Upper lobe of left lung (tissue), 4 donors: ENCODE measurements at regions not wholly inside any gene's neighbourhood (a gene's known extent, or its start where the extent isn't known, plus 50 kb on each side); places are given as distances from the start of the nearest gene placed in this dataset.

Experiments
- POLR2A ChIP-seq, 4 donors: fragments of 450-650 bp; IDR thresholded peaks; one replicate each; pipeline ENCODE4 v1.5.1; 2016 to 2017; ENCODE audit warnings: antibody characterized with exemption in 4 of 4, mild to moderate bottlenecking in 2 of 4
- TF ChIP-seq, protein P1 (sequence below), 6 experiments: fragments of 450-650 bp in 4 of 6; fragments of 200-600 bp in 2 of 6; sonication (generic) in 2 of 6; IDR thresholded peaks; one replicate each; pipeline ENCODE4 v1.5.1; 2016 to 2019; ENCODE audit warnings: antibody characterized with exemption in 6 of 6

GRCh38 chr12:127393896-127394295 is 873.1 kb upstream of the TMEM132C start:
- TF ChIP-seq, protein P1, sequence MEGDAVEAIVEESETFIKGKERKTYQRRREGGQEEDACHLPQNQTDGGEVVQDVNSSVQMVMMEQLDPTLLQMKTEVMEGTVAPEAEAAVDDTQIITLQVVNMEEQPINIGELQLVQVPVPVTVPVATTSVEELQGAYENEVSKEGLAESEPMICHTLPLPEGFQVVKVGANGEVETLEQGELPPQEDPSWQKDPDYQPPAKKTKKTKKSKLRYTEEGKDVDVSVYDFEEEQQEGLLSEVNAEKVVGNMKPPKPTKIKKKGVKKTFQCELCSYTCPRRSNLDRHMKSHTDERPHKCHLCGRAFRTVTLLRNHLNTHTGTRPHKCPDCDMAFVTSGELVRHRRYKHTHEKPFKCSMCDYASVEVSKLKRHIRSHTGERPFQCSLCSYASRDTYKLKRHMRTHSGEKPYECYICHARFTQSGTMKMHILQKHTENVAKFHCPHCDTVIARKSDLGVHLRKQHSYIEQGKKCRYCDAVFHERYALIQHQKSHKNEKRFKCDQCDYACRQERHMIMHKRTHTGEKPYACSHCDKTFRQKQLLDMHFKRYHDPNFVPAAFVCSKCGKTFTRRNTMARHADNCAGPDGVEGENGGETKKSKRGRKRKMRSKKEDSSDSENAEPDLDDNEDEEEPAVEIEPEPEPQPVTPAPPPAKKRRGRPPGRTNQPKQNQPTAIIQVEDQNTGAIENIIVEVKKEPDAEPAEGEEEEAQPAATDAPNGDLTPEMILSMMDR (IDR thresholded peaks at IDR 0.05) = no peak
- no peak for TF ChIP-seq POLR2A (IDR thresholded peaks at IDR 0.05)
